K562 (cell line): ENCODE measurements at regions not wholly inside any gene's neighbourhood (a gene's known extent, or its start where the extent isn't known, plus 50 kb on each side); places are given as distances from the start of the nearest gene placed in this dataset.

Experiments used
- ATAC-seq: fragments of 200-7000 bp; cut with Tn5 transposase; 3 replicates; pipeline ENCODE4 v1.9.1; 2020; ENCODE audit warnings: moderate library complexity
- BruUV-seq: library from RNA; stranded (reverse); fragments of 400-500 nt; replicated peaks from 2 replicates; lab custom pipeline; 2021; lab: Mats Ljungman, UMichigan
- CTCF ChIA-PET: fragments of 300-600 bp; formaldehyde crosslinking; extraction: SDS; loops from one replicate; lab custom pipeline; 2021; ENCODE audit warnings: low intra/inter-chr PET ratio; lab: Yijun Ruan, JAX
- POLR2A ChIA-PET: fragments of 300-600, 350-650 bp; sonication (Branson Sonifier 250); formaldehyde crosslinking; extraction: SDS; loops from one replicate; lab custom pipeline; 2021; ENCODE audit warnings: antibody characterized with exemption, inconsistent platforms; lab: Yijun Ruan, JAX
- DNase-seq, 4 experiments: peaks; one replicate each; pipeline versions ENCODE4 v3.0.0 to v3.0.0-alpha.2; 2011 to 2018; ENCODE audit warnings: low spot score in 3 of 4, mixed read lengths in 3 of 4; ENCODE audit errors: extremely low read depth in 1 of 4
- FAIRE-seq: peaks from 2 replicates; lab custom pipeline; 2011; peaks lifted over from hg19 to GRCh38; lab: Jason Lieb, UNC
- H2AFZ ChIP-seq: 2 replicates; pipeline ENCODE4 v1.6.0; 2011; ENCODE audit warnings: low read depth, low read length, control low read depth, inconsistent platforms
- H3K27ac ChIP-seq: fragments of 200-600 bp; 3 replicates; pipeline ENCODE4 v1.8.0; 2011; ENCODE audit warnings: low read depth, mild to moderate bottlenecking, control low read depth, inconsistent platforms, low read length, moderate library complexity, mixed read lengths; ENCODE audit errors: extremely low read depth
- H3K27me3 ChIP-seq, 2 experiments: fragments of 300-600 bp in 1 of 2; 2 replicates in 1 of 2; 3 replicates in 1 of 2; pipeline versions ENCODE4 v1.6.0 to v1.8.0; 2011; ENCODE audit warnings: inconsistent platforms in 2 of 2, low read length in 2 of 2, mild to moderate bottlenecking in 1 of 2, mixed read lengths in 1 of 2, moderate library complexity in 1 of 2; ENCODE audit not compliant: control insufficient read depth in 2 of 2, insufficient read depth in 2 of 2
- H3K36me3 ChIP-seq: fragments of 300-600 bp; 3 replicates; pipeline ENCODE4 v1.8.0; 2011; ENCODE audit warnings: mild to moderate bottlenecking, low read length, inconsistent platforms; ENCODE audit not compliant: control insufficient read depth, insufficient read depth
- H3K4me1 ChIP-seq, 2 experiments: fragments of 200-600 bp in 1 of 2; replicated peaks in 1 of 2; 2 replicates in 1 of 2; 3 replicates in 1 of 2; pipeline versions ENCODE4 v1.5.1 to v1.8.0; 2011; ENCODE audit warnings: inconsistent platforms in 2 of 2, low read length in 2 of 2, mild to moderate bottlenecking in 1 of 2, mixed read lengths in 1 of 2, moderate library complexity in 1 of 2; ENCODE audit not compliant: control insufficient read depth in 2 of 2, insufficient read depth in 2 of 2
- H3K4me2 ChIP-seq: 2 replicates; pipeline ENCODE4 v1.6.1; 2011; ENCODE audit warnings: low read length, control low read depth, inconsistent platforms, mixed read lengths; ENCODE audit not compliant: insufficient read depth
- H3K4me3 ChIP-seq: fragments of 200-600 bp; sonication (generic), shearing (Covaris generic); 2 replicates; pipeline ENCODE4 v1.5.1; 2016; ENCODE audit warnings: control low read depth, inconsistent platforms
- H3K79me2 ChIP-seq: fragments of 200-600 bp; 3 replicates; pipeline ENCODE4 v1.8.0; 2011; ENCODE audit warnings: low read length, inconsistent platforms; ENCODE audit not compliant: control insufficient read depth, insufficient read depth
- H3K9ac ChIP-seq, 2 experiments: 2 replicates each; pipeline versions ENCODE4 v1.6.0 to v1.6.1; 2011; ENCODE audit warnings: low read depth in 2 of 2, low read length in 2 of 2, control low read depth in 1 of 2, inconsistent platforms in 1 of 2, mild to moderate bottlenecking in 1 of 2, mixed read lengths in 1 of 2; ENCODE audit not compliant: insufficient read depth in 1 of 2
- H3K9me1 ChIP-seq: one replicate; pipeline ENCODE4 v1.6.0; 2011; ENCODE audit warnings: inconsistent platforms, mild to moderate bottlenecking, low read length, moderate library complexity; ENCODE audit not compliant: control insufficient read depth, insufficient read depth
- H3K9me3 ChIP-seq: replicated peaks from 2 replicates; pipeline ENCODE4 v1.5.1; 2011; ENCODE audit warnings: low read depth, low read length, inconsistent platforms; ENCODE audit not compliant: control insufficient read depth, insufficient read depth
- H4K20me1 ChIP-seq: replicated peaks from 2 replicates; pipeline ENCODE4 v1.6.1; 2011; ENCODE audit warnings: low read length, inconsistent platforms, mixed read lengths; ENCODE audit not compliant: control insufficient read depth, insufficient read depth
- ETV5 ChIP-seq: sonication (generic); formaldehyde crosslinking; IDR thresholded peaks from 2 replicates; pipeline ENCODE4 v1.4.0; 2020; ENCODE audit warnings: low read depth, mild to moderate bottlenecking, missing genetic modification reagents
- JUND ChIP-seq, 2 experiments: IDR thresholded peaks; 2 replicates in 1 of 2; 3 replicates in 1 of 2; pipeline ENCODE4 v1.6.1; 2011; ENCODE audit warnings: borderline replicate concordance in 2 of 2, low read depth in 2 of 2, low read length in 2 of 2, improper control_type of control experiment in 1 of 2, missing biosample characterization in 1 of 2, missing genetic modification characterization in 1 of 2, missing genetic modification reagents in 1 of 2
- KHSRP ChIP-seq: fragments of 450-650 bp; IDR thresholded peaks from 2 replicates; pipeline ENCODE4 v1.6.1; 2017
- MBD1 ChIP-seq: fragments of 250-450 bp; sonication (Bioruptor Pico); IDR thresholded peaks from 2 replicates; pipeline ENCODE4 v1.8.0; 2022; ENCODE audit warnings: inconsistent platforms
- PHB ChIP-seq: fragments of 250-450 bp; sonication (Bioruptor Pico); IDR thresholded peaks from 2 replicates; pipeline ENCODE4 v1.5.0; 2021
- PHF20 ChIP-seq: fragments of 450-650 bp; IDR thresholded peaks from 2 replicates; pipeline ENCODE4 v1.6.1; 2018; ENCODE audit not compliant: partially characterized antibody
- SUPT5H ChIP-seq: fragments of 450-650 bp; IDR thresholded peaks from 2 replicates; pipeline ENCODE4 v1.6.1; 2016
- ZNF277 ChIP-seq: fragments of 250-450 bp; sonication (Bioruptor Pico); IDR thresholded peaks from 2 replicates; pipeline ENCODE4 v1.8.0; 2022; ENCODE audit warnings: inconsistent platforms, mild to moderate bottlenecking, moderate library complexity, borderline replicate concordance
- WGBS: fragments of 100-300 bp; shearing (Covaris generic); methylation state at CpG from one replicate; pipeline ENCODE4 v1.1.6; 2016; ENCODE audit warnings: low coverage, mixed read lengths; ENCODE audit not compliant: insufficient coverage; ENCODE audit errors: missing lambda C conversion rate; 5-methylcytosine and 5-hydroxymethylcytosine counted together
- in situ Hi-C: fragments of 300-500 bp; cut with MboI; formaldehyde crosslinking; loops from 4 replicates; pipeline ENCODE4 v1.15.0; 2018; ENCODE audit warnings: inconsistent platforms, mixed read lengths
- intact Hi-C: fragments of 100-400 bp; cut with micrococcal nuclease; formaldehyde crosslinking; loops from 2 replicates; pipeline ENCODE4 v1.14.2; 2022

GRCh38 chrX:69362856-69363255 lies 141.3 kb upstream of the NALF2 start:
- intact Hi-C loops, result no loop called here
- in situ Hi-C loops, result no loop called here
- no peak overlapping the region for H3K4me2 ChIP-seq
- CTCF ChIA-PET, result no interaction called here
- POLR2A ChIA-PET, result no interaction called here
- H3K36me3 ChIP-seq, result no peaks in the 10 kb centered on the region
- no peaks in the 10 kb centered on the region for H3K9me3 ChIP-seq
- no peaks in the 10 kb centered on the region for H3K4me1 ChIP-seq
- no peak for FAIRE-seq
- no peaks in the 10 kb centered on the region for H3K27me3 ChIP-seq
- WGBS, result 0% methylated on average over 4 of the region's 4 CpGs
- H2AFZ ChIP-seq, result no peak overlapping the region
- H3K9me1 ChIP-seq, result no peaks in the 10 kb centered on the region
- no peaks in the 10 kb centered on the region for H3K79me2 ChIP-seq
- TF ChIP-seq PHB (no peak), ETV5 (CRISPR knock-in tag) (no peak), SUPT5H (no peak), MBD1 (CRISPR knock-in tag) (no peak), JUND (IDR thresholded peaks at IDR 0.05; ENCODE audit: borderline replicate concordance, low read depth, low read length) (no peak), JUND (tag; IDR thresholded peaks at IDR 0.05; ENCODE audit: borderline replicate concordance, low read depth, low read length) (no peak), ZNF277 (CRISPR knock-in tag) (no peak), KHSRP (no peak), PHF20 (no peak)
- ATAC-seq, result no peak
- BruUV-seq, result no TSS peak
- DNase-seq, result no peak
- H3K4me3 ChIP-seq, result no peak overlapping the region
- H3K27ac ChIP-seq, result no peak overlapping the region
- H3K9ac ChIP-seq, result no peak overlapping the region
- no peaks in the 10 kb centered on the region for H4K20me1 ChIP-seq
